Endodermal cell (in vitro differentiated cells): ENCODE measurements at regions not wholly inside any gene's neighbourhood (a gene's known extent, or its start where the extent isn't known, plus 50 kb on each side); places are given as distances from the start of the nearest gene placed in this dataset.

ENCODE experiments used
- DNase-seq: peaks from one replicate; pipeline ENCODE4 v3.0.0-alpha.2; 2017
- H3K27ac ChIP-seq: 2 replicates; pipeline ENCODE4 v1.5.1; 2013; ENCODE audit warnings: mild to moderate bottlenecking, low read depth, low read length, moderate library complexity
- H3K27me3 ChIP-seq: 2 replicates; pipeline ENCODE4 v1.6.1; 2013; ENCODE audit warnings: mild to moderate bottlenecking, low read length, moderate library complexity; ENCODE audit not compliant: insufficient read depth, control insufficient read depth, poor library complexity, severe bottlenecking
- H3K36me3 ChIP-seq: 2 replicates; pipeline ENCODE4 v1.7.0; 2013; ENCODE audit warnings: mild to moderate bottlenecking, low read length, moderate library complexity; ENCODE audit not compliant: control insufficient read depth, insufficient read depth
- H3K4me1 ChIP-seq: one replicate; pipeline ENCODE4 v1.7.0; 2013; ENCODE audit warnings: low read length; ENCODE audit not compliant: control insufficient read depth, insufficient read depth
- H3K4me3 ChIP-seq: 2 replicates; pipeline ENCODE4 v1.5.1; 2013; ENCODE audit warnings: mild to moderate bottlenecking, low read length, moderate library complexity
- H3K9ac ChIP-seq: 2 replicates; pipeline ENCODE4 v1.6.1; 2013; ENCODE audit warnings: mild to moderate bottlenecking, low read length, moderate library complexity; ENCODE audit not compliant: poor library complexity, severe bottlenecking; ENCODE audit errors: extremely low read depth
- H3K9me3 ChIP-seq: 2 replicates; pipeline ENCODE4 v1.6.1; 2013; ENCODE audit warnings: mild to moderate bottlenecking, low read length, moderate library complexity; ENCODE audit not compliant: control insufficient read depth
- H3K27ac Mint-ChIP-seq: 2 replicates; pipeline ENCODE4 v1.8.0; 2020; ENCODE audit warnings: mixed read lengths
- H3K27me3 Mint-ChIP-seq: 2 replicates; pipeline ENCODE4 v1.8.0; 2021; ENCODE audit warnings: mild to moderate bottlenecking, mixed read lengths; ENCODE audit not compliant: insufficient read depth
- H3K36me3 Mint-ChIP-seq: 2 replicates; pipeline ENCODE4 v1.8.0; 2020; ENCODE audit warnings: low read depth, mixed read lengths
- H3K4me1 Mint-ChIP-seq: 2 replicates; pipeline ENCODE4 v1.8.0; 2020; ENCODE audit warnings: mixed read lengths
- H3K4me3 Mint-ChIP-seq: 2 replicates; pipeline ENCODE4 v1.8.0; 2020; ENCODE audit warnings: mild to moderate bottlenecking, moderate library complexity, mixed read lengths
- H3K9me3 Mint-ChIP-seq: 2 replicates; pipeline ENCODE4 v1.8.0; 2020; ENCODE audit warnings: mild to moderate bottlenecking, mixed read lengths
- CTCF ChIP-seq: fragments of 200-600 bp; sonication (generic); conservative IDR thresholded peaks from 2 replicates; pipeline ENCODE4 v1.5.0; 2021; ENCODE audit warnings: antibody characterized with exemption, mild to moderate bottlenecking
- WGBS, 2 experiments: methylation state at CpG; one replicate each; pipeline versions ENCODE4 v1.1.5 to v1.1.7; 2013; ENCODE audit warnings: missing lambda C conversion rate in 2 of 2, mixed read lengths in 1 of 2; ENCODE audit not compliant: insufficient coverage in 1 of 2, insufficient read length in 1 of 2; 5-methylcytosine and 5-hydroxymethylcytosine counted together

DNA sequence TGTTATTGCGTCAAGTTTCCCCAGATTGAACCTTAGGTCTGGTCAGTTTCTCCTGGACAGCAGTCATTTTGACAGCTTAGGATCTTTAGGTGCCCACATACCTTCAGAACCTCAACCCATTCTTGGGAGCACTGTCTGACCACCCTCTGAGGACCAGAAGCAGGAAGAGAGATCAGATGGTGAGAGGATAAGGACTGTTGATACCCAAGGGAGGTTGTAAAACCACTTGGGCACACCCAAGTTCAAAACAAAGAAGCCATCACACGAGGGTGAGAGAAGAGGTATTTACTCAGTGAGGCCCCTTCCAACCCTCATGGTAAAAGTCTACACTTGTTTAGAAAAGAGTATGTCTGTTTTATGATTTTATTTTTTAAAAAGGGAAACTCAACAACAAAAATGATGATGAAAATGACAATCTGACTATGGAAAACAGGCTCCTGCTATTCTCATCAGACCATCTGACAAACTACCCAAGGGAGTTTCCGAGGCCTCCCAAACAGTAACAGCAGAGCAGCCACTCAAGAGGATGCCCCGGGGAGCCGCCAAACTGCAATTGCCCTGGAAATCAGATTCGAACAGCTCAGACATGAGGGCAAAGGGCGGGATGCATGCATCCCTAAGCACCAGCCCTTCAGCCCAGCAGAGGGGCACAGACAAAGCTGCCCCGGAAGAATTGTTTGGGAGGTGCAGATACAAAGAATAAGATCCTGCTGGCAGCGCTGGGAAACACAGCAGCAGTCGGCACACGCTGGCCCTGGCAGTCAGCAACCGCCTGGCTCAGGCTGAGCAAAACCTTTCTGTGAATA lies 162.6 kb upstream of the PLEKHG7 start:
- Mint-ChIP-seq H3K27ac (no peak overlapping the region), H3K9me3 (no peaks in the 10 kb centered on the region), H3K4me1 (peaks cover 15% of the 10 kb centered on the region), H3K36me3 (no peaks in the 10 kb centered on the region), H3K4me3 (no peak overlapping the region), H3K27me3 (no peaks in the 10 kb centered on the region)
- Histone ChIP-seq H3K27ac (peak overlapping the region; percentile 78), H3K4me1 (peaks cover 11% of the 10 kb centered on the region), H3K9me3 (no peaks in the 10 kb centered on the region), H3K4me3 (no peak overlapping the region), H3K9ac (no peak overlapping the region), H3K36me3 (no peaks in the 10 kb centered on the region), H3K27me3 (no peaks in the 10 kb centered on the region)
- WGBS, 2 experiments = 47 to 74% methylated on average over 11 to 12 of the region's 12 CpGs
- TF ChIP-seq CTCF = peak; percentile 51
- DNase-seq = peak; percentile 83

- Mint-ChIP-seq H3K27ac (no peak overlapping the region), H3K4me1 (peaks cover 15% of the 10 kb centered on the region), H3K9me3 (no peaks in the 10 kb centered on the region), H3K27me3 (no peaks in the 10 kb centered on the region), H3K36me3 (no peaks in the 10 kb centered on the region), H3K4me3 (no peak overlapping the region)
- TF ChIP-seq CTCF = no peak
- DNase-seq = no peak
- Histone ChIP-seq H3K4me3 (no peak overlapping the region), H3K36me3 (no peaks in the 10 kb centered on the region), H3K9me3 (no peaks in the 10 kb centered on the region), H3K27me3 (no peaks in the 10 kb centered on the region), H3K27ac (no peak overlapping the region), H3K4me1 (peaks cover 11% of the 10 kb centered on the region), H3K9ac (no peak overlapping the region)
- WGBS, 2 experiments = 86% methylated on average over 4 to 5 of the region's 5 CpGs
Measured at GRCh38 chr12:92539110-92539749, 163.6 kb upstream of the PLEKHG7 start.

GRCh38 chr12:92537290-92537960 lies 165.4 kb upstream of the PLEKHG7 start:
- Mint-ChIP-seq H3K9me3 (no peaks in the 10 kb centered on the region), H3K4me1 (peaks cover 15% of the 10 kb centered on the region), H3K27me3 (no peaks in the 10 kb centered on the region), H3K36me3 (no peaks in the 10 kb centered on the region), H3K4me3 (no peak overlapping the region), H3K27ac (no peak overlapping the region)
- H3K27ac ChIP-seq = no peak overlapping the region
- no peak for DNase-seq
- H3K4me1 ChIP-seq = peaks cover 11% of the 10 kb centered on the region
- no peak for TF ChIP-seq CTCF
- no peaks in the 10 kb centered on the region for H3K9me3 ChIP-seq
- H3K9ac ChIP-seq = no peak overlapping the region
- no peak overlapping the region for H3K4me3 ChIP-seq
- 97% methylated on average over 3 of the region's 3 CpGs; no CpG with 5 or more reads in 1 of the 2 experiments for WGBS, 2 experiments
- no peaks in the 10 kb centered on the region for H3K27me3 ChIP-seq
- no peaks in the 10 kb centered on the region for H3K36me3 ChIP-seq
